GM23338 (cell line): ENCODE measurements at regions not wholly inside any gene's neighbourhood (a gene's known extent, or its start where the extent isn't known, plus 50 kb on each side); places are given as distances from the start of the nearest gene placed in this dataset.

Source experiments
- ATAC-seq: fragments of 200-7000 bp; cut with Tn5 transposase; 3 replicates; pipeline ENCODE4 v1.9.1; 2020
- DNase-seq: peaks from one replicate; pipeline ENCODE4 v3.0.0-alpha.2; 2015; ENCODE audit warnings: low spot score
- H2AFZ ChIP-seq: fragments of 200-600 bp; sonication (generic); 2 replicates; pipeline ENCODE4 v1.8.0; 2016; ENCODE audit warnings: antibody characterized with exemption, mild to moderate bottlenecking, moderate library complexity
- H3F3A ChIP-seq: fragments of 200-600 bp; sonication (generic); replicated peaks from 2 replicates; pipeline ENCODE4 v1.8.0; 2017; ENCODE audit warnings: antibody characterized with exemption, mixed run types, low read depth
- H3K27ac ChIP-seq: fragments of 200-600 bp; sonication (generic); 2 replicates; pipeline ENCODE4 v1.6.1; 2016; ENCODE audit warnings: low read depth
- H3K27me3 ChIP-seq: fragments of 200-600 bp; sonication (generic); 2 replicates; pipeline ENCODE4 v1.8.0; 2016; ENCODE audit warnings: mild to moderate bottlenecking, mixed run types, moderate library complexity; ENCODE audit not compliant: insufficient read depth
- H3K36me3 ChIP-seq: fragments of 200-600 bp; sonication (generic); 2 replicates; pipeline ENCODE4 v1.8.0; 2016; ENCODE audit warnings: mild to moderate bottlenecking; ENCODE audit not compliant: insufficient read depth
- H3K4me1 ChIP-seq: fragments of 200-600 bp; sonication (generic); 2 replicates; pipeline ENCODE4 v1.8.0; 2016; ENCODE audit warnings: mild to moderate bottlenecking, moderate library complexity; ENCODE audit not compliant: insufficient read depth
- H3K4me2 ChIP-seq: fragments of 200-600 bp; sonication (generic); 2 replicates; pipeline ENCODE4 v1.7.1; 2017; ENCODE audit warnings: mixed run types
- H3K4me3 ChIP-seq: fragments of 200-600 bp; sonication (generic); 2 replicates; pipeline ENCODE4 v1.6.1; 2016; ENCODE audit warnings: mixed run types
- H3K79me2 ChIP-seq: fragments of 200-600 bp; sonication (generic); replicated peaks from 2 replicates; pipeline ENCODE4 v1.8.0; 2017; ENCODE audit warnings: mild to moderate bottlenecking; ENCODE audit not compliant: insufficient read depth
- H3K9me2 ChIP-seq: fragments of 200-600 bp; sonication (generic); 2 replicates; pipeline ENCODE4 v1.8.0; 2017; ENCODE audit not compliant: insufficient read depth
- H4K20me1 ChIP-seq: fragments of 200-600 bp; sonication (generic); replicated peaks from 2 replicates; pipeline ENCODE4 v1.8.0; 2017; ENCODE audit warnings: mild to moderate bottlenecking; ENCODE audit not compliant: insufficient read depth
- H3K27ac Mint-ChIP-seq: 2 replicates; pipeline ENCODE4 v1.8.0; 2020; ENCODE audit warnings: inconsistent platforms, mild to moderate bottlenecking, moderate library complexity, mixed read lengths
- H3K27me3 Mint-ChIP-seq: 3 replicates; pipeline ENCODE4 v1.8.0; 2022; ENCODE audit warnings: low read depth, mild to moderate bottlenecking, moderate library complexity, mixed read lengths, inconsistent platforms; ENCODE audit not compliant: insufficient read depth, poor library complexity
- H3K36me3 Mint-ChIP-seq: 3 replicates; pipeline ENCODE4 v1.8.0; 2021; ENCODE audit warnings: low read depth, mild to moderate bottlenecking, inconsistent platforms, moderate library complexity, mixed read lengths
- H3K4me1 Mint-ChIP-seq: 3 replicates; pipeline ENCODE4 v1.8.0; 2020; ENCODE audit warnings: mild to moderate bottlenecking, inconsistent platforms, mixed read lengths
- H3K4me3 Mint-ChIP-seq: 3 replicates; pipeline ENCODE4 v1.8.0; 2021; ENCODE audit warnings: moderate library complexity, mild to moderate bottlenecking, inconsistent platforms, mixed read lengths
- H3K9me3 Mint-ChIP-seq: 3 replicates; pipeline ENCODE4 v1.8.0; 2020; ENCODE audit warnings: moderate library complexity, mild to moderate bottlenecking, inconsistent platforms, mixed read lengths
- CREB1 ChIP-seq: fragments of 250-450 bp; sonication (Bioruptor Pico); IDR thresholded peaks from 2 replicates; pipeline ENCODE4 v1.5.0; 2020; ENCODE audit warnings: low read depth, mild to moderate bottlenecking, moderate library complexity
- CTCF ChIP-seq, 2 experiments: fragments of 200-600 bp in 1 of 2; sonication (generic) in 1 of 2; conservative IDR thresholded peaks; 2 replicates each; pipeline versions ENCODE4 v1.5.1 to v1.6.1; 2016 to 2017; ENCODE audit warnings: antibody characterized with exemption in 2 of 2, low read depth in 2 of 2, mild to moderate bottlenecking in 2 of 2, moderate library complexity in 1 of 2
- ETS1 ChIP-seq: IDR thresholded peaks from 2 replicates; pipeline ENCODE4 v1.6.1; 2016; ENCODE audit warnings: antibody characterized with exemption
- EZH2 ChIP-seq: fragments of 200-600 bp; sonication (generic); IDR thresholded peaks from one replicate; pipeline ENCODE4 v1.8.0; 2017; ENCODE audit warnings: antibody characterized with exemption, mild to moderate bottlenecking, low read depth; ENCODE audit not compliant: unreplicated experiment
- EZH2phosphoT487 ChIP-seq: fragments of 200-600 bp; sonication (generic); IDR thresholded peaks from one replicate; pipeline ENCODE4 v1.8.1; 2018; ENCODE audit warnings: antibody characterized with exemption; ENCODE audit not compliant: unreplicated experiment
- JUNB ChIP-seq: IDR thresholded peaks from one replicate; pipeline ENCODE4 v1.6.1; 2016; ENCODE audit warnings: antibody characterized with exemption; ENCODE audit not compliant: unreplicated experiment
- NANOG ChIP-seq: IDR thresholded peaks from 2 replicates; pipeline ENCODE4 v1.6.1; 2016; ENCODE audit warnings: antibody characterized with exemption, borderline replicate concordance
- POLR2AphosphoS5 ChIP-seq: IDR thresholded peaks from 2 replicates; pipeline ENCODE4 v1.6.1; 2016; ENCODE audit warnings: antibody characterized with exemption, low read depth
- REST ChIP-seq: IDR thresholded peaks from one replicate; pipeline ENCODE4 v1.6.1; 2018; ENCODE audit warnings: antibody characterized with exemption; ENCODE audit not compliant: unreplicated experiment
- STAT1 ChIP-seq: IDR thresholded peaks from one replicate; pipeline ENCODE4 v1.6.1; 2016; ENCODE audit warnings: antibody characterized with exemption; ENCODE audit not compliant: unreplicated experiment
- ZNF114 ChIP-seq: fragments of 250-450 bp; sonication (Bioruptor Pico); IDR thresholded peaks from 2 replicates; pipeline ENCODE4 v1.5.0; 2020; ENCODE audit warnings: mild to moderate bottlenecking, moderate library complexity
- ZNF331 ChIP-seq: fragments of 250-450 bp; sonication (Bioruptor Pico); IDR thresholded peaks from 2 replicates; pipeline ENCODE4 v1.5.0; 2020; ENCODE audit warnings: low read depth, mild to moderate bottlenecking, moderate library complexity

- Histone ChIP-seq H3K27ac (no peak overlapping the region), H2AFZ (no peak overlapping the region), H3K36me3 (no peaks in the 10 kb centered on the region), H3K4me1 (no peaks in the 10 kb centered on the region), H3K9me2 (no peaks in the 10 kb centered on the region), H3K4me2 (no peak overlapping the region), H3K4me3 (no peak overlapping the region), H3K79me2 (no peaks in the 10 kb centered on the region), H3F3A (no peaks in the 10 kb centered on the region), H3K27me3 (no peaks in the 10 kb centered on the region), H4K20me1 (no peaks in the 10 kb centered on the region)
- no peak for ATAC-seq
- Mint-ChIP-seq H3K4me1 (0 out of 3 replicates have a peak, but pooled peaks cover 2% of the 10 kb centered on the region), H3K36me3 (peaks cover 10% of the 10 kb centered on the region; the same call in 1 of the 3 replicates), H3K27ac (no peak overlapping the region), H3K9me3 (peaks cover 13% of the 10 kb centered on the region), H3K27me3 (no peaks in the 10 kb centered on the region), H3K4me3 (no peak overlapping the region)
- TF ChIP-seq ZNF331 (CRISPR knock-in tag): no peak
- TF ChIP-seq CREB1: no peak
- DNase-seq: no peak
These were observed 202.8 kb upstream of the SMIM31 start for GRCh38 chr4:164550989-164551712.

GRCh38 chr4:164551713-164552040, 202.3 kb upstream of the SMIM31 start:
- H3K4me1 Mint-ChIP-seq: 0 out of 3 replicates have a peak, but pooled peaks cover 2% of the 10 kb centered on the region
- H3K27ac Mint-ChIP-seq: no peak overlapping the region
- no peak overlapping the region for H2AFZ ChIP-seq
- H3K4me3 ChIP-seq: no peak overlapping the region
- no peaks in the 10 kb centered on the region for H3K4me1 ChIP-seq
- H3K9me2 ChIP-seq: no peaks in the 10 kb centered on the region
- H3K27me3 Mint-ChIP-seq: no peaks in the 10 kb centered on the region
- H3K79me2 ChIP-seq: no peaks in the 10 kb centered on the region
- no peak for DNase-seq
- no peaks in the 10 kb centered on the region for H3K27me3 ChIP-seq
- H3K9me3 Mint-ChIP-seq: peaks cover 13% of the 10 kb centered on the region
- H3K36me3 ChIP-seq: no peaks in the 10 kb centered on the region
- H3K4me3 Mint-ChIP-seq: no peak overlapping the region
- no peak overlapping the region for H3K4me2 ChIP-seq
- H3K36me3 Mint-ChIP-seq: peaks cover 10% of the 10 kb centered on the region; the same call in 1 of the 3 replicates
- no peaks in the 10 kb centered on the region for H3F3A ChIP-seq
- H4K20me1 ChIP-seq: no peaks in the 10 kb centered on the region
- no peak overlapping the region for H3K27ac ChIP-seq
- ATAC-seq: no peak
- TF ChIP-seq EZH2phosphoT487: no peak
- no peak for TF ChIP-seq REST
- no peak for TF ChIP-seq CTCF (conservative IDR thresholded peaks at IDR 0.05; ENCODE audit: low read depth in 2 of 2)
- no peak for TF ChIP-seq JUNB
- no peak for TF ChIP-seq NANOG
- TF ChIP-seq ZNF114: no peak
- TF ChIP-seq CREB1: no peak
- no peak for TF ChIP-seq POLR2AphosphoS5
- TF ChIP-seq EZH2: no peak
- no peak for TF ChIP-seq STAT1
- no peak for TF ChIP-seq ZNF331 (CRISPR knock-in tag)
- no peak for TF ChIP-seq ETS1
